Breast epithelium (tissue), 3 donors: ENCODE measurements at regions not wholly inside any gene's neighbourhood (a gene's known extent, or its start where the extent isn't known, plus 50 kb on each side); places are given as distances from the start of the nearest gene placed in this dataset.

Source experiments
- CTCF ChIP-seq, 3 donors: fragments of 450-650 bp; IDR thresholded peaks; one replicate each; pipeline ENCODE4 v1.5.1; 2016 to 2017; ENCODE audit warnings: antibody characterized with exemption in 3 of 3, mild to moderate bottlenecking in 3 of 3, moderate library complexity in 3 of 3
- POLR2A ChIP-seq: fragments of 450-650 bp; IDR thresholded peaks from one replicate; pipeline ENCODE4 v1.6.1; 2016; ENCODE audit warnings: antibody characterized with exemption, mild to moderate bottlenecking, moderate library complexity

GRCh38 chr1:73097917-73098316 lies 815.6 kb upstream of the NEGR1 start:
- no peak for TF ChIP-seq CTCF (IDR thresholded peaks at IDR 0.05)
- TF ChIP-seq POLR2A: no peak
